A673 (cell line): ENCODE measurements at regions not wholly inside any gene's neighbourhood (a gene's known extent, or its start where the extent isn't known, plus 50 kb on each side); places are given as distances from the start of the nearest gene placed in this dataset.

ENCODE experiments used
- BruUV-seq: library from RNA; stranded (reverse); fragments of 400-500 nt; replicated peaks from 2 replicates; lab custom pipeline; 2021; lab: Mats Ljungman, UMichigan
- CTCF ChIA-PET: fragments of 300-600 bp; sonication (Branson Sonifier 250); formaldehyde crosslinking; loops from one replicate; lab custom pipeline; 2022; ENCODE audit warnings: antibody characterized with exemption; lab: Charles Lee
- POLR2A ChIA-PET: fragments of 300-600 bp; sonication (Branson Sonifier 250); formaldehyde crosslinking; loops from one replicate; lab custom pipeline; 2022; ENCODE audit warnings: antibody characterized with exemption; ENCODE audit not compliant: low non-redundant PET; lab: Charles Lee
- DNase-seq: peaks from one replicate; pipeline ENCODE4 v3.0.0-alpha.2; 2015; ENCODE audit warnings: low spot score
- H3K27ac ChIP-seq: fragments of 200-600 bp; sonication (generic); 2 replicates; pipeline ENCODE4 v1.5.1; 2016; ENCODE audit warnings: mixed run types, low read depth, mild to moderate bottlenecking, mixed read lengths, antibody characterized with exemption, low read length; ENCODE audit not compliant: poor library complexity, severe bottlenecking
- H3K27me3 ChIP-seq: fragments of 200-600 bp; sonication (generic); replicated peaks from 2 replicates; pipeline ENCODE4 v1.6.1; 2017; ENCODE audit warnings: mixed run types, low read depth, mild to moderate bottlenecking, mixed read lengths, antibody characterized with exemption, low read length; ENCODE audit not compliant: insufficient read depth, poor library complexity
- H3K36me3 ChIP-seq: fragments of 200-600 bp; sonication (generic); 2 replicates; pipeline ENCODE4 v1.6.1; 2016; ENCODE audit warnings: mixed run types, mild to moderate bottlenecking, mixed read lengths, antibody characterized with exemption, low read length; ENCODE audit not compliant: insufficient read depth, poor library complexity, severe bottlenecking
- H3K4me1 ChIP-seq: fragments of 200-600 bp; sonication (generic); 2 replicates; pipeline ENCODE4 v1.6.1; 2017; ENCODE audit warnings: mixed run types, mild to moderate bottlenecking, mixed read lengths, antibody characterized with exemption, low read length; ENCODE audit not compliant: insufficient read depth, poor library complexity, severe bottlenecking
- H3K4me3 ChIP-seq: fragments of 200-600 bp; sonication (generic); 2 replicates; pipeline ENCODE4 v1.5.1; 2016; ENCODE audit warnings: low read depth, mixed run types, mild to moderate bottlenecking, mixed read lengths, low read length; ENCODE audit not compliant: poor library complexity, severe bottlenecking
- H3K9me3 ChIP-seq: fragments of 200-600 bp; sonication (generic); 2 replicates; pipeline ENCODE4 v1.6.1; 2016; ENCODE audit warnings: mixed run types, low read depth, mild to moderate bottlenecking, mixed read lengths, antibody characterized with exemption, low read length; ENCODE audit not compliant: poor library complexity, severe bottlenecking
- EZH2 ChIP-seq: fragments of 200-600 bp; sonication (generic); IDR thresholded peaks from 2 replicates; pipeline ENCODE4 v1.6.1; 2017; ENCODE audit warnings: borderline replicate concordance, low read depth, mild to moderate bottlenecking, mixed read lengths, antibody characterized with exemption, low read length; ENCODE audit not compliant: poor library complexity, severe bottlenecking
- intact Hi-C: fragments of 100-400 bp; cut with micrococcal nuclease; formaldehyde crosslinking; loops from one replicate; pipeline ENCODE4 v1.10.0; 2022; ENCODE audit not compliant: unreplicated experiment
- TF ChIP-seq, protein P1 (sequence below): fragments of 300-800, 200-600 bp; sonication (generic); conservative IDR thresholded peaks from 2 replicates; pipeline ENCODE4 v1.5.1; 2017; ENCODE audit warnings: low read depth, mild to moderate bottlenecking, antibody characterized with exemption, low read length, moderate library complexity, mixed read lengths

- intact Hi-C loops = no loop called here
- Histone ChIP-seq H3K4me1 (no peaks in the 10 kb centered on the region), H3K36me3 (no peaks in the 10 kb centered on the region), H3K9me3 (no peaks in the 10 kb centered on the region), H3K27ac (no peak overlapping the region), H3K27me3 (peaks cover 95% of the 10 kb centered on the region), H3K4me3 (no peak overlapping the region)
- no TSS peak for BruUV-seq
- ChIA-PET POLR2A (no interaction called here), CTCF (no interaction called here)
- TF ChIP-seq EZH2 = no peak
- TF ChIP-seq, protein P1, sequence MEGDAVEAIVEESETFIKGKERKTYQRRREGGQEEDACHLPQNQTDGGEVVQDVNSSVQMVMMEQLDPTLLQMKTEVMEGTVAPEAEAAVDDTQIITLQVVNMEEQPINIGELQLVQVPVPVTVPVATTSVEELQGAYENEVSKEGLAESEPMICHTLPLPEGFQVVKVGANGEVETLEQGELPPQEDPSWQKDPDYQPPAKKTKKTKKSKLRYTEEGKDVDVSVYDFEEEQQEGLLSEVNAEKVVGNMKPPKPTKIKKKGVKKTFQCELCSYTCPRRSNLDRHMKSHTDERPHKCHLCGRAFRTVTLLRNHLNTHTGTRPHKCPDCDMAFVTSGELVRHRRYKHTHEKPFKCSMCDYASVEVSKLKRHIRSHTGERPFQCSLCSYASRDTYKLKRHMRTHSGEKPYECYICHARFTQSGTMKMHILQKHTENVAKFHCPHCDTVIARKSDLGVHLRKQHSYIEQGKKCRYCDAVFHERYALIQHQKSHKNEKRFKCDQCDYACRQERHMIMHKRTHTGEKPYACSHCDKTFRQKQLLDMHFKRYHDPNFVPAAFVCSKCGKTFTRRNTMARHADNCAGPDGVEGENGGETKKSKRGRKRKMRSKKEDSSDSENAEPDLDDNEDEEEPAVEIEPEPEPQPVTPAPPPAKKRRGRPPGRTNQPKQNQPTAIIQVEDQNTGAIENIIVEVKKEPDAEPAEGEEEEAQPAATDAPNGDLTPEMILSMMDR = no peak
- no peak for DNase-seq
Observed at GRCh38 chr17:79186406-79186805, 111.8 kb downstream of the ENGASE start.

GRCh38 chr17:79185671-79186070 is 111.0 kb downstream of the ENGASE start:
- Histone ChIP-seq H3K36me3 (no peaks in the 10 kb centered on the region), H3K4me1 (no peaks in the 10 kb centered on the region), H3K27ac (no peak overlapping the region), H3K27me3 (peaks cover 95% of the 10 kb centered on the region), H3K9me3 (no peaks in the 10 kb centered on the region), H3K4me3 (no peak overlapping the region)
- DNase-seq = no peak
- TF ChIP-seq, protein P1 = no peak
- no peak for TF ChIP-seq EZH2
- ChIA-PET POLR2A (no interaction called here), CTCF (no interaction called here)
- intact Hi-C loops = no loop called here
- no TSS peak for BruUV-seq

GRCh38 chr17:79184219-79184618 is 109.6 kb downstream of the ENGASE start:
- CTCF ChIA-PET = no interaction called here
- intact Hi-C loops = no loop called here

More at GRCh38 chr17:79184219-79184618, 109.6 kb downstream of the ENGASE start:
- BruUV-seq = no TSS peak
- H3K27me3 ChIP-seq = peaks cover 97% of the 10 kb centered on the region
- no peaks in the 10 kb centered on the region for H3K4me1 ChIP-seq
- no peak for DNase-seq
- H3K36me3 ChIP-seq = no peaks in the 10 kb centered on the region
- no peak overlapping the region for H3K27ac ChIP-seq
- TF ChIP-seq, protein P1 = no peak
- peak; percentile 11 for TF ChIP-seq EZH2
- H3K4me3 ChIP-seq = no peak overlapping the region
- POLR2A ChIA-PET = no interaction called here
- H3K9me3 ChIP-seq = no peaks in the 10 kb centered on the region
